ENCODE measurements at regions not wholly inside any gene's neighbourhood (a gene's known extent, or its start where the extent isn't known, plus 50 kb on each side); places are given as distances from the start of the nearest gene placed in this dataset.

DNA sequence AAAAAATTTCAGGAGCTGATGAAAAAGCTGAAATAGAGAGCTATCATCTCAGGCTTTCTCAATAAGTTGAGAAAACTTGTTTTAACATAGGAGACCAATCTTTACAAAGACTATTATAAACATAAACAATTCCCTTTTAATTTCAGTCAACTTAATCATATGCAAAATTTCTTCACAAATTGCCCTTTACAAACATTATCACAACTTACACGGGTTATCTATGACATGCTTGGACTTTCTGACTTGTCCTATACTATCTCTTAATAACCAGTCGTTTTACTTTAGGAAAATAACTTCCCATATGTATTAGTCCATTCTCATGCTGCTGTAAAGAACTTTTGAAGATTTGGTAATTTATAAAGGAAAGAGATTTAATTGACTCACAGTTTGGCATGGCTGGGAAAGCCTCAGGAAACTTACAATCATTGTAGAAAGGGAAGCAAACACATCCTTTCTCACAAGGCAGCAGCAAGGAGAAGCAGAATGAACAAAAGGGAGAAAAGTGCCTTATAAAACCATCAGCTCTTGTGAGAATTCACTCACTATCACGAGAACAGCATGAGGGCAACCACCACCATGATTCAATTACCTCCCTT, 1583.7 kb upstream of the CELF4 start:
- TF ChIP-seq POLR2A (IDR thresholded peaks at IDR 0.05), result no peak
- TF ChIP-seq, protein P1, sequence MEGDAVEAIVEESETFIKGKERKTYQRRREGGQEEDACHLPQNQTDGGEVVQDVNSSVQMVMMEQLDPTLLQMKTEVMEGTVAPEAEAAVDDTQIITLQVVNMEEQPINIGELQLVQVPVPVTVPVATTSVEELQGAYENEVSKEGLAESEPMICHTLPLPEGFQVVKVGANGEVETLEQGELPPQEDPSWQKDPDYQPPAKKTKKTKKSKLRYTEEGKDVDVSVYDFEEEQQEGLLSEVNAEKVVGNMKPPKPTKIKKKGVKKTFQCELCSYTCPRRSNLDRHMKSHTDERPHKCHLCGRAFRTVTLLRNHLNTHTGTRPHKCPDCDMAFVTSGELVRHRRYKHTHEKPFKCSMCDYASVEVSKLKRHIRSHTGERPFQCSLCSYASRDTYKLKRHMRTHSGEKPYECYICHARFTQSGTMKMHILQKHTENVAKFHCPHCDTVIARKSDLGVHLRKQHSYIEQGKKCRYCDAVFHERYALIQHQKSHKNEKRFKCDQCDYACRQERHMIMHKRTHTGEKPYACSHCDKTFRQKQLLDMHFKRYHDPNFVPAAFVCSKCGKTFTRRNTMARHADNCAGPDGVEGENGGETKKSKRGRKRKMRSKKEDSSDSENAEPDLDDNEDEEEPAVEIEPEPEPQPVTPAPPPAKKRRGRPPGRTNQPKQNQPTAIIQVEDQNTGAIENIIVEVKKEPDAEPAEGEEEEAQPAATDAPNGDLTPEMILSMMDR (IDR thresholded peaks at IDR 0.05), result no peak
